PC-9 (cell line): ENCODE measurements at regions not wholly inside any gene's neighbourhood (a gene's known extent, or its start where the extent isn't known, plus 50 kb on each side); places are given as distances from the start of the nearest gene placed in this dataset.

ENCODE experiments used
- BruUV-seq: library from RNA; stranded (reverse); fragments of 400-500 nt; replicated peaks from 2 replicates; lab custom pipeline; 2021; lab: Mats Ljungman, UMichigan
- CTCF ChIA-PET: fragments of 300-600 bp; sonication (Branson Sonifier 250); formaldehyde crosslinking; loops from one replicate; lab custom pipeline; 2022; ENCODE audit warnings: antibody characterized with exemption; lab: Charles Lee
- POLR2A ChIA-PET: fragments of 300-600 bp; sonication (Branson Sonifier 250); formaldehyde crosslinking; loops from one replicate; lab custom pipeline; 2022; ENCODE audit warnings: antibody characterized with exemption; ENCODE audit not compliant: unreplicated experiment; lab: Charles Lee
- DNase-seq, 2 experiments: peaks; one replicate each; pipeline versions ENCODE4 v3.0.0 to v3.0.0-alpha.2; 2015 to 2022; ENCODE audit warnings: mixed read lengths in 1 of 2
- H2AFZ ChIP-seq: fragments of 200-600 bp; sonication (generic); 2 replicates; pipeline ENCODE4 v1.8.1; 2017; ENCODE audit warnings: antibody characterized with exemption
- H3F3A ChIP-seq: fragments of 200-600 bp; sonication (generic); 2 replicates; pipeline ENCODE4 v1.8.1; 2017; ENCODE audit warnings: antibody characterized with exemption, mild to moderate bottlenecking, low read depth; ENCODE audit not compliant: insufficient read depth
- H3K27ac ChIP-seq: fragments of 200-600 bp; sonication (generic); 2 replicates; pipeline ENCODE4 v1.6.1; 2016; ENCODE audit warnings: mixed run types
- H3K27me3 ChIP-seq: fragments of 200-600 bp; sonication (generic); 2 replicates; pipeline ENCODE4 v1.6.1; 2016; ENCODE audit warnings: low read depth, mixed run types; ENCODE audit not compliant: insufficient read depth
- H3K36me3 ChIP-seq: fragments of 200-600 bp; sonication (generic); 2 replicates; pipeline ENCODE4 v1.6.1; 2016; ENCODE audit warnings: low read depth, mixed run types
- H3K4me1 ChIP-seq: fragments of 200-600 bp; sonication (generic); replicated peaks from 2 replicates; pipeline ENCODE4 v1.6.1; 2016; ENCODE audit warnings: mixed run types; ENCODE audit not compliant: insufficient read depth
- H3K4me2 ChIP-seq: fragments of 200-600 bp; sonication (generic); 2 replicates; pipeline ENCODE4 v1.6.1; 2017; ENCODE audit warnings: mixed run types
- H3K4me3 ChIP-seq: fragments of 200-600 bp; sonication (generic); 2 replicates; pipeline ENCODE4 v1.6.1; 2016; ENCODE audit warnings: mixed run types
- H3K79me2 ChIP-seq: fragments of 200-600 bp; sonication (generic); 2 replicates; pipeline ENCODE4 v1.6.1; 2017; ENCODE audit warnings: low read depth, mixed run types
- H3K9me2 ChIP-seq: fragments of 200-600 bp; sonication (generic); 2 replicates; pipeline ENCODE4 v1.8.1; 2017; ENCODE audit warnings: mild to moderate bottlenecking; ENCODE audit not compliant: insufficient read depth
- H3K9me3 ChIP-seq: fragments of 200-600 bp; sonication (generic); 2 replicates; pipeline ENCODE4 v1.8.1; 2016; ENCODE audit warnings: low read depth; ENCODE audit not compliant: insufficient read depth
- H4K20me1 ChIP-seq: fragments of 200-600 bp; sonication (generic); 2 replicates; pipeline ENCODE4 v1.8.1; 2017; ENCODE audit not compliant: insufficient read depth
- CTCF ChIP-seq: fragments of 200-600 bp; sonication (generic); conservative IDR thresholded peaks from 2 replicates; pipeline ENCODE4 v1.6.1; 2017; ENCODE audit warnings: mixed run types, antibody characterized with exemption, mild to moderate bottlenecking, moderate library complexity
- EZH2 ChIP-seq: fragments of 200-600 bp; sonication (generic); IDR thresholded peaks from 2 replicates; pipeline ENCODE4 v1.8.0; 2017; ENCODE audit warnings: antibody characterized with exemption, low read depth
- intact Hi-C: fragments of 100-400 bp; cut with micrococcal nuclease; formaldehyde crosslinking; loops from one replicate; pipeline ENCODE4 v1.10.0; 2022; ENCODE audit not compliant: unreplicated experiment

- Histone ChIP-seq H3K79me2 (no peaks in the 10 kb centered on the region), H3K27ac (no peak overlapping the region), H3K4me3 (no peak overlapping the region), H3F3A (no peaks in the 10 kb centered on the region), H3K4me1 (no peaks in the 10 kb centered on the region), H3K9me2 (no peaks in the 10 kb centered on the region), H2AFZ (no peak overlapping the region), H4K20me1 (no peaks in the 10 kb centered on the region), H3K9me3 (no peaks in the 10 kb centered on the region), H3K4me2 (no peak overlapping the region), H3K36me3 (no peaks in the 10 kb centered on the region), H3K27me3 (peaks cover 93% of the 10 kb centered on the region)
- intact Hi-C loops = no loop called here
- no TSS peak for BruUV-seq
- no peak for DNase-seq
- ChIA-PET CTCF (no interaction called here), POLR2A (no interaction called here)
- TF ChIP-seq CTCF (no peak), EZH2 (no peak)
These were observed 71.6 kb downstream of the CRYGS start for GRCh38 chr3:186472456-186473008.

- BruUV-seq = no TSS peak
- Histone ChIP-seq H4K20me1 (no peaks in the 10 kb centered on the region), H3K4me3 (no peak overlapping the region), H3K9me2 (no peaks in the 10 kb centered on the region), H2AFZ (no peak overlapping the region), H3K9me3 (no peaks in the 10 kb centered on the region), H3K4me1 (no peaks in the 10 kb centered on the region), H3K27me3 (peaks cover 93% of the 10 kb centered on the region), H3K27ac (no peak overlapping the region), H3K4me2 (no peak overlapping the region), H3K79me2 (no peaks in the 10 kb centered on the region), H3K36me3 (no peaks in the 10 kb centered on the region), H3F3A (no peaks in the 10 kb centered on the region)
- CTCF ChIA-PET = no interaction called here
- POLR2A ChIA-PET = no interaction called here
- DNase-seq = no peak
- intact Hi-C loops = no loop called here
- TF ChIP-seq EZH2 = no peak
- TF ChIP-seq CTCF = no peak
These were observed 72.4 kb downstream of the CRYGS start for GRCh38 chr3:186471771-186472170.

- Histone ChIP-seq H3K27me3 (peaks cover 94% of the 10 kb centered on the region), H3K4me3 (no peak overlapping the region), H3F3A (no peaks in the 10 kb centered on the region), H3K79me2 (no peaks in the 10 kb centered on the region), H3K4me2 (no peak overlapping the region), H4K20me1 (no peaks in the 10 kb centered on the region), H3K27ac (no peak overlapping the region), H3K36me3 (no peaks in the 10 kb centered on the region), H2AFZ (no peak overlapping the region), H3K9me3 (no peaks in the 10 kb centered on the region), H3K9me2 (no peaks in the 10 kb centered on the region), H3K4me1 (no peaks in the 10 kb centered on the region)
- intact Hi-C loops = no loop called here
- ChIA-PET POLR2A (no interaction called here), CTCF (no interaction called here)
- no TSS peak for BruUV-seq
- DNase-seq = no peak
- TF ChIP-seq EZH2 (no peak), CTCF (no peak)
These were observed 74.7 kb downstream of the CRYGS start for GRCh38 chr3:186469525-186469924.
